Prostate gland (tissue), 2 donors: ENCODE measurements at regions not wholly inside any gene's neighbourhood (a gene's known extent, or its start where the extent isn't known, plus 50 kb on each side); places are given as distances from the start of the nearest gene placed in this dataset.

Experiments
- CTCF ChIP-seq, 4 experiments: fragments of 200-600 bp in 2 of 4; fragments of 450-650 bp in 2 of 4; sonication (generic) in 2 of 4; IDR thresholded peaks; 1 replicate in 3 of 4; 2 replicates in 1 of 4; pipeline ENCODE4 v1.5.1; 2016 to 2019; ENCODE audit warnings: antibody characterized with exemption in 4 of 4, mild to moderate bottlenecking in 2 of 4, moderate library complexity in 2 of 4
- POLR2AphosphoS5 ChIP-seq: sonication (generic); formaldehyde crosslinking; IDR thresholded peaks from one replicate; pipeline ENCODE4 v1.6.1; 2017; ENCODE audit warnings: antibody characterized with exemption

- TF ChIP-seq POLR2AphosphoS5 (no peak), CTCF (IDR thresholded peaks at IDR 0.05) (no peak)
Observed at GRCh38 chr6:105838171-105838570, 248.0 kb upstream of the PRDM1 start.
